ENCODE measurements at regions not wholly inside any gene's neighbourhood (a gene's known extent, or its start where the extent isn't known, plus 50 kb on each side); places are given as distances from the start of the nearest gene placed in this dataset.

- TF ChIP-seq, protein P1, sequence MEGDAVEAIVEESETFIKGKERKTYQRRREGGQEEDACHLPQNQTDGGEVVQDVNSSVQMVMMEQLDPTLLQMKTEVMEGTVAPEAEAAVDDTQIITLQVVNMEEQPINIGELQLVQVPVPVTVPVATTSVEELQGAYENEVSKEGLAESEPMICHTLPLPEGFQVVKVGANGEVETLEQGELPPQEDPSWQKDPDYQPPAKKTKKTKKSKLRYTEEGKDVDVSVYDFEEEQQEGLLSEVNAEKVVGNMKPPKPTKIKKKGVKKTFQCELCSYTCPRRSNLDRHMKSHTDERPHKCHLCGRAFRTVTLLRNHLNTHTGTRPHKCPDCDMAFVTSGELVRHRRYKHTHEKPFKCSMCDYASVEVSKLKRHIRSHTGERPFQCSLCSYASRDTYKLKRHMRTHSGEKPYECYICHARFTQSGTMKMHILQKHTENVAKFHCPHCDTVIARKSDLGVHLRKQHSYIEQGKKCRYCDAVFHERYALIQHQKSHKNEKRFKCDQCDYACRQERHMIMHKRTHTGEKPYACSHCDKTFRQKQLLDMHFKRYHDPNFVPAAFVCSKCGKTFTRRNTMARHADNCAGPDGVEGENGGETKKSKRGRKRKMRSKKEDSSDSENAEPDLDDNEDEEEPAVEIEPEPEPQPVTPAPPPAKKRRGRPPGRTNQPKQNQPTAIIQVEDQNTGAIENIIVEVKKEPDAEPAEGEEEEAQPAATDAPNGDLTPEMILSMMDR (IDR thresholded peaks at IDR 0.05): no peak
- TF ChIP-seq POLR2AphosphoS5 (IDR thresholded peaks at IDR 0.05; ENCODE audit: low read depth, low read length) (no peak), SIN3A (IDR thresholded peaks at IDR 0.05; ENCODE audit: borderline replicate concordance, insufficient read depth, low read depth, low read length) (no peak), TCF7L2 (IDR thresholded peaks at IDR 0.05; ENCODE audit: low read depth, low read length) (no peak), REST (IDR thresholded peaks at IDR 0.05; ENCODE audit: insufficient read depth in 1 of 2, low read depth in 2 of 2, low read length in 1 of 2) (no peak)
Observed at GRCh38 chr21:32951041-32951440, 74.7 kb upstream of the OLIG2 start.

Measured in Panc1 (cell line).